Pulmonary artery endothelial cell (primary cell): ENCODE measurements at regions not wholly inside any gene's neighbourhood (a gene's known extent, or its start where the extent isn't known, plus 50 kb on each side); places are given as distances from the start of the nearest gene placed in this dataset.

Experiments
- DNase-seq: peaks from one replicate; pipeline ENCODE4 v3.0.0-alpha.2; 2011; ENCODE audit warnings: low read depth, low spot score

- DNase-seq, result no peak
Observed at GRCh38 chr3:30167541-30168011, 438.8 kb upstream of the TGFBR2 start.

- no peak for DNase-seq
Observed at GRCh38 chr3:30169487-30169886, 436.9 kb upstream of the TGFBR2 start.

GRCh38 chr3:30170681-30171438 is 435.5 kb upstream of the TGFBR2 start:
- no peak for DNase-seq

- no peak for DNase-seq
Observed at GRCh38 chr3:30174357-30174756, 432.0 kb upstream of the TGFBR2 start.

GRCh38 chr3:30180310-30181177 is 425.9 kb upstream of the TGFBR2 start:
- no peak for DNase-seq

- no peak for DNase-seq
Observed at GRCh38 chr3:30181178-30181465, 425.3 kb upstream of the TGFBR2 start.

GRCh38 chr3:30181581-30181980 is 424.8 kb upstream of the TGFBR2 start:
- no peak for DNase-seq

- no peak for DNase-seq
Observed at GRCh38 chr3:30183421-30183820, 423.0 kb upstream of the TGFBR2 start.

- no peak for DNase-seq
Observed at GRCh38 chr3:30184091-30184810, 422.1 kb upstream of the TGFBR2 start.

GRCh38 chr3:30185872-30186271 is 420.5 kb upstream of the TGFBR2 start:
- DNase-seq, result no peak

- DNase-seq, result no peak
Observed at GRCh38 chr3:30186741-30187219, 419.6 kb upstream of the TGFBR2 start.

GRCh38 chr3:30187366-30187765 is 419.0 kb upstream of the TGFBR2 start:
- DNase-seq, result no peak

- DNase-seq, result no peak
Observed at GRCh38 chr3:30188713-30189112, 417.7 kb upstream of the TGFBR2 start.

GRCh38 chr3:30189900-30190299 is 416.5 kb upstream of the TGFBR2 start:
- no peak for DNase-seq

- DNase-seq, result no peak
Observed at GRCh38 chr3:30193625-30194044, 412.8 kb upstream of the TGFBR2 start.

GRCh38 chr3:30195352-30195751 is 411.0 kb upstream of the TGFBR2 start:
- DNase-seq, result no peak

GRCh38 chr3:30198162-30198561 is 408.2 kb upstream of the TGFBR2 start:
- no peak for DNase-seq

GRCh38 chr3:30199096-30199759 is 407.2 kb upstream of the TGFBR2 start:
- peak; percentile 30 for DNase-seq

GRCh38 chr3:30199855-30200254 is 406.5 kb upstream of the TGFBR2 start:
- no peak for DNase-seq

- DNase-seq, result no peak
Observed at GRCh38 chr3:30201715-30202114, 404.7 kb upstream of the TGFBR2 start.

GRCh38 chr3:30203301-30203700 is 403.1 kb upstream of the TGFBR2 start:
- no peak for DNase-seq
